Posterior cingulate gyrus (tissue), 11 donors: ENCODE measurements at regions not wholly inside any gene's neighbourhood (a gene's known extent, or its start where the extent isn't known, plus 50 kb on each side); places are given as distances from the start of the nearest gene placed in this dataset.

Source experiments
- DNase-seq, 10 donors: peaks; one replicate each; pipeline versions ENCODE4 v3.0.0 to v3.0.0-alpha.2; 2020 to 2021; ENCODE audit warnings: mixed read lengths in 3 of 10
- intact Hi-C: fragments of 100-400 bp; cut with DNase I; formaldehyde crosslinking; loops from one replicate; pipeline ENCODE4 v1.15.1; 2023

- intact Hi-C loops = no loop called here
- DNase-seq = peak in 3 of 10 donors; percentile 61 to 67 (median 64)
These were observed 119.4 kb downstream of the CEBPB start for GRCh38 chr20:50309764-50310672.

GRCh38 chr20:50310673-50311051 lies 120.0 kb downstream of the CEBPB start:
- peak in 3 of 10 donors; percentile 26 to 77 (median 44) for DNase-seq
- intact Hi-C loops = no loop called here

DNA sequence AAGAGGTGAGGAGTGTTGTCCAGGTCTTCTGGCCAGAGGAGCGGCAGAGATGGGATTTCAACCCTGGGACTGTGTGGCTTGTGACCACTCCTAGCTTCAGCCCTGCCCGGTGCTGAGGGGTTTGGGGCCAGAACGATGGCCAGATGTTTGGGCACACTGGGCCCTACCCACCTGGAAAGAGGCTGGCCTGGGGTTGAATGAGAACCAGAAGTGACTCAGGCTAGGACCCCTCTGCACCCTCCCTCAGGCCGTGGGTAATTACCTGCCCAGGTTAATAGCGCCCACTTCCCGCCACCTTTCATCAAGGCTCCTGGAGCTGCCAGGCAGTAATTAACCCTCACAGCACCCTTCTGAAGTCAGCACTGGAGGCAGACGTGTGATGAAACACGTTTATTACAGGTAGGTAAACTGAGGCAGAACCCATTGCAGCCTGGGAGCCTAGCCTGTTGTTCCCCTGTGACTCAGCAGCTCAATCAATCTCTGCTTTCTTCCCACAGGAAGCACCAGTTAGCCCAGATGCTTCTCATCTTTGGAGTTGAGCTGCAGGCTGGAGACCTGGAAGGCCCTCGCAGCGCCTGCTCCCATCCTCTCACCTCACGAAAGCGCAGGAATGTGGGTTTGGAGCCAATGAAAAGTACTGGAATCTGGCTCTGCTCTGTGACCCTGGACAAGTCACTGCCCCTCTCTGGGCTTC lies 120.8 kb downstream of the CEBPB start:
- intact Hi-C loops = no loop called here
- DNase-seq = peak in 2 of 10 donors; percentile 18 to 27

DNA sequence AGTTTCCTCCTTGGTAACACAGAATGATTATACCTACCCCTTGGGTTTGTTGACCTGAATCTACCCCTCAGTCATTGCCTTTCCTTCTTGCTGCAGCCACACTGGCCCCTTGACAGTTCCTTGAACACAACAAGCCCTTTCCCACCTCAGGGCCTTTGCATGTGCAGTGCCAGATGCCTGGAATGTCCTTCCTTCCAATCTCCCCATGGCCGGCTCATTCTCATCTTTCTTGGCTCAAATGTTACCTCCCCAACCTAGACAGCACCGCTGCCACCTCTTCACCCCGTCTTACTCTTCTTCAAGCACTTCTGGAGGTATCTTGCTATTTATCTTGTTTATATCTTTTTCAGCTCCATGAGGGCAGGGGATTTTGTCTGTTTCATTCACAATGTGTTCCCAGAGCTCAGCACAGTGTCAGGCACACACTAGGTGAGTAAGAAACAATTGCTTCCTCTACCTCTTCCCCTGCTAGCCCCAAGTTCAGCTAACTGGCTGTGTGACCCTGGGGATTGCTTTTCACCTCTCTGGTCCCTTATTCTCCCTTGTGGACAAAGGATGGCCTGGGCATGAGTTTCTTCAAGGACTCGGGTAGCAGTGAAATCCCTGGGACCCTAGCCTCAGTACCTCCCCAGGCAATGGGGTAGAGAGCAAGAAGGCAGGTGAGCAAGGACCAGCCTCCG lies 121.5 kb downstream of the CEBPB start:
- DNase-seq = peak in 2 of 10 donors; percentile 3 to 60
- intact Hi-C loops = no loop called here

DNA sequence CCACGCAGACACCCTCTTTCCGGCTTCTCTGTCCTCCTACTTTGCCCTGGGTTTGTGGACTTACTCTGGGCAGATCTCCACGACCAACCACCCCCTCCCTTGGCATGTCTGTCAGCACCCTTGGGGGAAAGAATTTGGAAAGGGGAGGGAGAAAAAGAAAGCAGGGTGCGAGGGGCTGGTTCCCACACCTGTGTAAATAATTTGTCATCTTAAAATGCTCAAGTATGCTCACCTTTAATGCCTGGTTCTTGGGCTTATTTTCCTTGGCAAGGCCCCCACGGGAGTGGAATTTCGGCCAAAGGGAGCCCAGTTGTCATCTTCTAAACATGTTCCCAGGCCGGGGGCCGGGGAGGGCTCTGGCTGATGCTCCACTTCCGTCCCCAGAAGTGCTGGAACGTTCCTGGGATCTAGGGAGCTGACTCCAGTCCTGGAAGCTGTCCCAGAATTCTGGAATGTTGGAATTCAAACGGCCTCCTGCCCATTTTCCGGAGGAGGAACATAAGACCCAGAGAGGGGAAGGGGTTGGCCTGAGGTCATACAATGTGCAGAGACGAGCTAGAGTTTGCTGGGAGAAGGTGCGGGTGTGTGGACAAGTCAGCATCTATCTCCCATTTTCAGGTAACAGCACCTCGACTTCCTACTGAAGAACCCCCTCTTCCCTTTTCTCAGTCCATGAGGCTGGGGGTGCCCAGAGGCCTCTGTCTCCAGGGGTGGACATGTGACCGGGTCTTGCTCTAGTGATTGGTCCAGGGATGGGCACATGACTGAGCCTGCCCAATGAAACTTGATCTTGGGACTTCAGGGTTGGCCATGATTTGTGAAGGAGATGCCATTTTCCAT lies 122.3 kb downstream of the CEBPB start:
- intact Hi-C loops = no loop called here
- DNase-seq = peak in 3 of 10 donors; percentile 56 to 68 (median 66)

DNA sequence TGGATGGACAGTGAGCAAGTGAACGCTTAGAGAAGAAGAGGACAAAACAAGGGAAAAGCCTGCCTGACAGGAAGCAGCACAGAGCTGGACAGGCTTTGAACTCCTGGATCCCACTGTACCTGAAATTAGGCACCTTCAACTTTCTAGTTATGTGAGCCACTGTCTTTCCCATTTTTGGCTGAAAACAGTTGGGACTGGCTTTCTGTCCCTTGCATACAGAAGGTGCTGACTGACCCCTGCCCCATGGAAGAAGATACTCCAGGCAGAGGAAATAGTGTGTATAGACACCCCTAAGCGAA lies 122.8 kb downstream of the CEBPB start:
- no peak for DNase-seq
- intact Hi-C loops = no loop called here

GRCh38 chr20:50313827-50314677 lies 123.4 kb downstream of the CEBPB start:
- peak in 2 of 10 donors; percentile 37 to 72 for DNase-seq
- intact Hi-C loops = no loop called here

GRCh38 chr20:50314678-50315335 lies 124.2 kb downstream of the CEBPB start:
- DNase-seq = no peak
- intact Hi-C loops = no loop called here

DNA sequence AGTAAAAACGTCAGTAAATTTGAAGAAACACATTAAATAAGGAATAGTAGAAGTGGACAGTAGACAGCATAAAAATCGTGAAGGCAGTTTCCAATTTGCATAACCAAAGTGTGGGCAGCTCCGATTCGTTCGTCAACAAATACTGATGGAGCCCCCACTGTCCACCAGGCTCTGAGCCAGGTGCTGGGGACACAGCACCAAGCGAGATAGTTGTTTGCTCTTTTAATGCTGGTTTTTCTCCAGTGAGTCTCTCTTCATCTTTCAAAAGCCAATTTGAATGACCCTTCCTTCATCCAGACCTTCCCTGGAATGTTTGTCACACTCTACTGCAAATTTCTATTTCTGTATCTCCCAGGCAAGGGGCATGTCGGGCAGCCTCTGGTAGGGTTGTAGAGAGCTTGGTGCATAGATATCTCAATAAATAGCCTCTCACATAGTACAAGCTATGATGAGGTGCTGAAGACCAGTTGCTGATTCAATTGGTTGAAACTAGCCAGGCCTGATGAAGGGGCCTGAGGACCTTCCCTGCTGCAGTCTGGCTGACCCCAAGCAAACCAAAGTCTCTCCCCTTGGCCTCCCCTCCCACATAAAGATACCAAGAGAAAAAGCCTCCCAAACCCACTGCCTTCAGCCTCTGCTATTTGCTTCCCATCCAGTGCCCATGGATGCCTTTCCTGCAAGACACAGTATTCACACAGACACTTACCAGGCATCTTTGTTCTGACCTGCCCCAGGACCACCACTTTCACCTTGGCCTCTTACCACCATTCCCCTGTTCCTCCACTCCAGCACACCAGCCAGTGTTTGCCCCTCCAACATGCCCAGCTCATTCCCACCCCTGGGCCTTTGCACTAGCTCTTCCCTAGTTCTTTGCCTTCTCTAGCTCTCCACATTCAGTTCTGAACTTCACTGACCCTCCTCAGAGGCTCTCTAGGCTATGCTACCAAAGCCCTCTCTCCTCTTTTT lies 125.2 kb downstream of the CEBPB start:
- peak in 2 of 10 donors; percentile 32 to 42 for DNase-seq
- intact Hi-C loops = no loop called here

- intact Hi-C loops = no loop called here
- DNase-seq = peak in 2 of 10 donors; percentile 31 to 39
These were observed 126.5 kb downstream of the CEBPB start for GRCh38 chr20:50317116-50317515.

DNA sequence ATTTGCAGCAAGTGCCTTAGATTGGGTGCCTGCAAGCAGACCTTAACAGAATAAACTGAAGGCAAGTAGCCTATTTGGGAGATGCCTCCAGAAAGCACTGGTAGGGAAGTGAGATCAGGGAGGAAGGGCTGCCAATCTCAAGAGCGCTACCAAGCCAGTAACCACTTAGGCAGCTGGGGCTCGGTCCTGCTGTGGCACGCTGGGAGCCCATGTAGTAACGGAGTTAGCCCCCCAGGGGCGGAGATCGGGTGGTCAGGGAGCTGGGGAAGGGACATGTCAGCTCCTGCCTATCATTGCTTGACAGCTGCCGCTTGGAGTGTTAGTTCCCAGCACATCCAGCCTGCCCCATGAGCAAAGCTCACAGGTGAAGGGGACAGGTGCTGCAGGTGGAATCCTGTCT lies 127.0 kb downstream of the CEBPB start:
- peak in 2 of 10 donors; percentile 50 to 61 for DNase-seq
- intact Hi-C loops = no loop called here

DNA sequence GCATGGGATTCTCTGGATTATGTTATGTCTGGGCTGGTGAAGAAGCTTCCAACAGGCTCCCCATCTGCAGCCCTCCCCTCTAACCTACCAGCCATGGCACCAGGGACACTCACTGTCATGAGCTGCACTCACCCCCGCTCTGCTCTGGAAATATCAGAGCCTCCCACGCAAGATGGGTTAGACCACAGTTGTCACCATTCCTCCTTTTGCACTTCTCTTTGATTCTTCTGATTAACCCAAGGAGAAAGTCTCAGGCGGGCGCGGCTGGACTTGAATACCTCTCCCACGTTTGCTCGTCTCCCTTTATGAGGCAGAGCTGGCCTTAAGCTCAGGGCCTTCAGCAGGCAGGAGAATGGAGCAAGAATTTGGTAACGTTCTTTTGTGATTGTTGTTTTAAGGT lies 128.1 kb downstream of the CEBPB start:
- DNase-seq = peak in 2 of 10 donors; percentile 61 to 63
- intact Hi-C loops = no loop called here

DNA sequence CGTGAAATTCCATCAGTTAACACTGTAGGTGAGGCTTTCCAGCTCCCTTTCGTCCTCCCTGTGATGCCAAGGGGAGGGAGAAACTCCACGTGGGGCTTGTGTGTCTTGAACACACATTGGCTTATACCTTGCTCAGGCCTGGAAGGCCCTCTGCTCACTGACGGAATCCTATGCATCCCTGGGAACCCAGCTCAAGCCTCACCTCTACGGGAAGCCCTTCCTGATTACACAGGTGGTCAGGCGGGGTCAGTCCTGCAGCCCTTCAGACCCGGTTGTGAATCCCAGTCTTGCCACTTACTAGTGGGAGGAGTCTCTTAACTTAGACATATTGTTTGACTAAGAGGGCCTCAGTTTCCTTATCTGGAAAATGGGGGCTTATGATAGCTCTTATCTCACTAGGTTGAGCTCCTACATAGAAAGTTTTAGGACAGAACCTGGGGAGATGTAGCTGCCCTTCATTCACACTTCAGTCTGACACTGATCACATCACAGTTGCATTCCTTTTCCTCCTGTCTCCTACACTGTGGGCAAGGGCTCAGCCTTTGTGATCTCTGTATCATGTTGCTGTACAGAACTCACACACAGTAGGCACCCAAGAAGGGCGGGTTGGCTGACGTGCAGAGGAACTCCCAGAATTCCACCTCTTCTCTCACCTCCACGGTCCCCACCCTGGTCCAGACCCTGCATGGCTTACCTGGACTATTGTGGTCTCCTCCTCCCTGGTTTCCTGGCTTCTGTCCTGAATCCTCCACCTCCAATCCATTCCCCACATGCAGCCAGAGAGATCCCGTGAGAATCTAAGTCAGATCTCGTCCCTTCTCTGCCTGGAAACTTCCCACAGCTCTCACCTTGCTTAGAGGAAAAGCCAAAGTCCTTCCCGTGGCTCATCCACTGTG lies 129.6 kb downstream of the CEBPB start:
- intact Hi-C loops = no loop called here
- DNase-seq = peak in 2 of 10 donors; percentile 7 to 27

- peak in 3 of 10 donors; percentile 64 to 81 (median 67) for DNase-seq
- intact Hi-C loops = no loop called here
These were observed 130.5 kb downstream of the CEBPB start for GRCh38 chr20:50320901-50321796.

- peak in 3 of 10 donors; percentile 43 to 69 (median 55) for DNase-seq
- intact Hi-C loops = no loop called here
These were observed 131.3 kb downstream of the CEBPB start for GRCh38 chr20:50321797-50322480.
